ENCODE measurements at regions not wholly inside any gene's neighbourhood (a gene's known extent, or its start where the extent isn't known, plus 50 kb on each side); places are given as distances from the start of the nearest gene placed in this dataset.

DNA sequence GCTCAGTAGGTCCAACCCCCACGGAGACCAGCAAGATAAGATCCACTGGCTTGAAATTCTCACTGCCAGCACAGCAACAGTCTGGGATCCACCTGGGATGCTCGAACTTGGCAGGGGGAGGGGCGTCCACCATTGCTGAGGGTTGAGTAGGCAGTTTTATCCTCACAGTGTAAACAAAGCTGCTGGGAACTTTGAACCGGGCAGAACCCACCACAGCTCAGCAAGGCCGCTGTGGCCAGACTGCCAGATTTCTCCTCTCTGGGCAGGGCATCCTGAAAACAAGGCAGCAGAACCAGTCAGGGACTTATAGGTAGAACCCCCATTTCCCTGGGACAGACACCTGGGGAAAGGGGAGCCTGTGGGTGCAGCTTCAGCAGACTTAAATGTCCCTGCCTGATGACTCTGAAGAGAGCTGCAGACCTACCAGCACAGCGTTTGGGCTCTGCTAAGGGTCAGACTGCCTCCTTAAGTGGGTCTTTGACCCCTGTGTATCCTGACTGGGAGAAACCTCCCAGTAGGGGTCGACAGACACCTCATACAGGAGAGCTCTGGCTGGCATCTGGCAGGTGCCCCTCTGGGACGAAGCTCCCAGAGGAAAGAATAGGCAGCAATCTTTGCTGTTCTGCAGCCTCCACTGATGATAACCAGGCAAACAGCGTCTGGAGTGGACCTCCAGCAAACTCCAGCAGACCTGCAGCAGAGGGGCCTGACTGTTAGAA is 782.4 kb upstream of the EYS start:
- ChIA-PET CTCF (no interaction called here), POLR2A (no interaction called here)
- DNase-seq (ENCODE audit: extremely low spot score), result no peak
- TF ChIP-seq CTBP1 (IDR thresholded peaks at IDR 0.05; ENCODE audit: borderline replicate concordance) (no peak), TARDBP (IDR thresholded peaks at IDR 0.05) (no peak), FOXK2 (IDR thresholded peaks at IDR 0.05) (no peak), ZNF384 (IDR thresholded peaks at IDR 0.05) (no peak)

DNA sequence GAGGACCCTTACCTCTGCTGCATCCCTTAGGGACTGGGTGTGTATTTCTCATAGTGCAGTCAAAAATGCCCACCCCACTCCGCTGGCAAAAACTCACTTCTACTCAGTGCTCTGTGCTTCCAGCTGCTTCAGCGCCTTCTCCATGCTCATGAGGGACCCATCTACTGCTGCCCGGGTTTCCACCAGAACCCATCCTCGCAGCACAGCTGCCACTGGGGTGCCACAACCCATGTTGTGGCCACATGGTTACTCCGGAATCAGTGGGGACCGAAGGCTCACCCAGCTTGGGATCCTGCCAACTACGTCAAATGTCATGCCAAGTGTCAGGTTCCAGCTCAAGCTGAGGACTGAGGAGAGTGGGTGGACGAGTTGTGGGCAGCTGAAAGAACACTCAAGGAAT is 774.2 kb upstream of the EYS start:
- no peak for TF ChIP-seq PKNOX1 (IDR thresholded peaks at IDR 0.05)
- no peak for TF ChIP-seq ARNT (IDR thresholded peaks at IDR 0.05)
- no peak for TF ChIP-seq SP1 (IDR thresholded peaks at IDR 0.05)
- no peak for TF ChIP-seq LEF1 (IDR thresholded peaks at IDR 0.05; ENCODE audit: borderline replicate concordance)
- no peak for TF ChIP-seq L3MBTL2 (conservative IDR thresholded peaks at IDR 0.05)
- no peak for TF ChIP-seq ZNF384 (IDR thresholded peaks at IDR 0.05)
- no peak for TF ChIP-seq FOXA1 (IDR thresholded peaks at IDR 0.05)
- no peak for TF ChIP-seq BHLHE40 (IDR thresholded peaks at IDR 0.05; ENCODE audit: borderline replicate concordance)
- no peak for TF ChIP-seq NFRKB (IDR thresholded peaks at IDR 0.05)
- no peak for TF ChIP-seq CTBP1 (IDR thresholded peaks at IDR 0.05; ENCODE audit: borderline replicate concordance)
- no peak for TF ChIP-seq ELF4 (IDR thresholded peaks at IDR 0.05)
- no peak for TF ChIP-seq HDGF (IDR thresholded peaks at IDR 0.05; ENCODE audit: borderline replicate concordance)
- POLR2A ChIA-PET, result no interaction called here
- CTCF ChIA-PET, result no interaction called here

GRCh38 chr6:66478705-66479104 is 771.7 kb upstream of the EYS start:
- ChIA-PET POLR2A (no interaction called here), CTCF (no interaction called here)
- TF ChIP-seq ZNF384 (IDR thresholded peaks at IDR 0.05) (no peak), SP1 (IDR thresholded peaks at IDR 0.05) (no peak), NFRKB (IDR thresholded peaks at IDR 0.05) (no peak), L3MBTL2 (conservative IDR thresholded peaks at IDR 0.05) (no peak), ARNT (IDR thresholded peaks at IDR 0.05) (no peak), ELF4 (IDR thresholded peaks at IDR 0.05) (no peak), BHLHE40 (IDR thresholded peaks at IDR 0.05; ENCODE audit: borderline replicate concordance) (no peak), CTBP1 (IDR thresholded peaks at IDR 0.05; ENCODE audit: borderline replicate concordance) (no peak), FOXA1 (IDR thresholded peaks at IDR 0.05) (no peak), TARDBP (IDR thresholded peaks at IDR 0.05) (no peak), HDGF (IDR thresholded peaks at IDR 0.05; ENCODE audit: borderline replicate concordance) (no peak), FOXK2 (IDR thresholded peaks at IDR 0.05) (no peak), PKNOX1 (IDR thresholded peaks at IDR 0.05) (no peak), FOXM1 (IDR thresholded peaks at IDR 0.05; ENCODE audit: borderline replicate concordance) (no peak), SUZ12 (IDR thresholded peaks at IDR 0.05) (no peak), LEF1 (IDR thresholded peaks at IDR 0.05; ENCODE audit: borderline replicate concordance) (no peak)
- DNase-seq (ENCODE audit: extremely low spot score), result no peak

More for the DNA sequence above, 774.2 kb upstream of the EYS start:
- DNase-seq (ENCODE audit: extremely low spot score), result no peak

DNA sequence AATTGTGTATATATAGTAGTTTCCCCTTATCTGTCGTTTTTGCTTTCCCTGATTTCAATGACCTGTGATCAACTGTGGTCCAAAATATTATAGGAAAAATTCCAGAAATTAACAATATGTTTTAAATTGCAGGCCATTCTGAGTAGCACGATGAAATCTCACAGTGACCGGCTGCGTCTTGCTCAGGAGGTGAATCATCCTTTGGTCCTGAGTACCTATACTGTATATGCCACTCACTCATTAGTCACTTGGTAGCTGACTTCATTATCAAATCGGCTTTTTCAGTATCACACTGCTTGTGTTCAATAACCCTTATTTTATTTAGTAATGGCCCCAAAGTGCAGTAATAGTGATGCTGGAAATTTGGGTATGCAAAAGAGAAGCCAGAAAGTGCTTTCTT is 728.3 kb upstream of the EYS start:
- no peak for DNase-seq (ENCODE audit: extremely low spot score)
- TF ChIP-seq BHLHE40 (IDR thresholded peaks at IDR 0.05; ENCODE audit: borderline replicate concordance), result no peak
- no peak for TF ChIP-seq TARDBP (IDR thresholded peaks at IDR 0.05)
- CTCF ChIA-PET, result no interaction called here
- POLR2A ChIA-PET, result no interaction called here

DNA sequence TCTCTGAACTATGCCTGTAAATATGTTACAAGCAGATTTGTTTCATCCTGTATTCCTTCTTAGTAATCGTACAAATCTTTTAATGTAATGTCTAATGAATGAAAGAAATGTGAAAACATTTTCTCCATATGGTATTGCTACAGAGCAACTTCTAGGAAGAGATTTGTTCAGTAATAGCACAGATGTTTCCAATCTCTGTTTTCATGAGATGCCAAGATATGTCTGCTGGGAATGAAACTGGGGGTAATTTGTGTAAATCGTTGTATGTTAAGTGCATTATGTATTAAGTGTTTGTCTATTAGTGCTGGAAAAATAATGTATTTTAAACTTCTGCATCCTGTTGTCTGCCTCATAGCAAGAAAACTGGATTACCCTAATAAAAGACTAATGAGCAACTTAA is 722.2 kb upstream of the EYS start:
- ChIA-PET POLR2A (no interaction called here), CTCF (no interaction called here)
- no peak for TF ChIP-seq SP1 (IDR thresholded peaks at IDR 0.05)
- TF ChIP-seq FOXK2 (IDR thresholded peaks at IDR 0.05), result no peak
- TF ChIP-seq FOXM1 (IDR thresholded peaks at IDR 0.05; ENCODE audit: borderline replicate concordance), result no peak
- no peak for TF ChIP-seq BHLHE40 (IDR thresholded peaks at IDR 0.05; ENCODE audit: borderline replicate concordance)
- TF ChIP-seq L3MBTL2 (conservative IDR thresholded peaks at IDR 0.05), result no peak
- TF ChIP-seq ELF4 (IDR thresholded peaks at IDR 0.05), result no peak
- no peak for TF ChIP-seq NFRKB (IDR thresholded peaks at IDR 0.05)
- no peak for TF ChIP-seq ZNF384 (IDR thresholded peaks at IDR 0.05)
- no peak for TF ChIP-seq LEF1 (IDR thresholded peaks at IDR 0.05; ENCODE audit: borderline replicate concordance)
- no peak for TF ChIP-seq ARNT (IDR thresholded peaks at IDR 0.05)
- no peak for TF ChIP-seq HDGF (IDR thresholded peaks at IDR 0.05; ENCODE audit: borderline replicate concordance)
- TF ChIP-seq SUZ12 (IDR thresholded peaks at IDR 0.05), result no peak
- TF ChIP-seq CTBP1 (IDR thresholded peaks at IDR 0.05; ENCODE audit: borderline replicate concordance), result no peak
- no peak for TF ChIP-seq PKNOX1 (IDR thresholded peaks at IDR 0.05)
- no peak for TF ChIP-seq FOXA1 (IDR thresholded peaks at IDR 0.05)
- TF ChIP-seq TARDBP (IDR thresholded peaks at IDR 0.05), result no peak
- no peak for DNase-seq (ENCODE audit: extremely low spot score)

GRCh38 chr6:66423047-66423446 is 716.0 kb upstream of the EYS start:
- ChIA-PET CTCF (no interaction called here), POLR2A (no interaction called here)
- TF ChIP-seq FOXK2 (IDR thresholded peaks at IDR 0.05) (no peak), SUZ12 (IDR thresholded peaks at IDR 0.05) (no peak), ARNT (IDR thresholded peaks at IDR 0.05) (no peak), NFRKB (IDR thresholded peaks at IDR 0.05) (no peak), ZNF384 (IDR thresholded peaks at IDR 0.05) (no peak), SP1 (IDR thresholded peaks at IDR 0.05) (no peak), BHLHE40 (IDR thresholded peaks at IDR 0.05; ENCODE audit: borderline replicate concordance) (no peak), HDGF (IDR thresholded peaks at IDR 0.05; ENCODE audit: borderline replicate concordance) (no peak), LEF1 (IDR thresholded peaks at IDR 0.05; ENCODE audit: borderline replicate concordance) (no peak), FOXA1 (IDR thresholded peaks at IDR 0.05) (no peak), ELF4 (IDR thresholded peaks at IDR 0.05) (no peak), PKNOX1 (IDR thresholded peaks at IDR 0.05) (no peak), CTBP1 (IDR thresholded peaks at IDR 0.05; ENCODE audit: borderline replicate concordance) (no peak), L3MBTL2 (conservative IDR thresholded peaks at IDR 0.05) (no peak), FOXM1 (IDR thresholded peaks at IDR 0.05; ENCODE audit: borderline replicate concordance) (no peak), TARDBP (IDR thresholded peaks at IDR 0.05) (no peak)
- DNase-seq (ENCODE audit: extremely low spot score), result no peak
